GM19455 (cell line): ENCODE measurements at regions not wholly inside any gene's neighbourhood (a gene's known extent, or its start where the extent isn't known, plus 50 kb on each side); places are given as distances from the start of the nearest gene placed in this dataset.
"Not testable (repeated sequence)": the region's sequence is repeated elsewhere in the genome, so short reads cannot be mapped to it uniquely, and the experiment has no call there.

Experiments used
- ATAC-seq: cut with Tn5 transposase; IDR thresholded peaks from one replicate; pipeline ENCODE4 v1.9.1; 2021; ENCODE audit not compliant: unreplicated experiment

GRCh38 chr6:63010962-63011361 is 200.3 kb upstream of the FKBP1C start:
- not testable (repeated sequence) for ATAC-seq

DNA sequence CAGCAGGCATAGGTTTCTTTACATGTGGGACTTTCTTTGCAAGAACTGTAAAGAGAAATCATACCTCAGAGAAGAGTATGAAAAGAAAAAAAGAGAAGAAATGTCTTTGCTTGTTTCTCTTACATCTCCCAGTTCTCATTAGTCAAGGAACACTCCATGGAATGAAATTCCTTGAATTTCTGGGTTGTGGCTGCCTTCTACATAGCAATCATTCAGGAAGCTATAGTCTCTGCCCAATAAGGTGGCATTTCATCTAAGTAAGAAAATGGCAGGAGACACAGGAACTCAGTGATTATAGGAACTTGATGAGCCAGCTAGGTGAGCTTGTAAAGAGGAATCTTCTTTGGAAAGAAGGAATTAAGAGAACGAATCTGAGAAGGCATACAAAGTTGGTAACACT is 197.0 kb upstream of the FKBP1C start:
- ATAC-seq = no peak

DNA sequence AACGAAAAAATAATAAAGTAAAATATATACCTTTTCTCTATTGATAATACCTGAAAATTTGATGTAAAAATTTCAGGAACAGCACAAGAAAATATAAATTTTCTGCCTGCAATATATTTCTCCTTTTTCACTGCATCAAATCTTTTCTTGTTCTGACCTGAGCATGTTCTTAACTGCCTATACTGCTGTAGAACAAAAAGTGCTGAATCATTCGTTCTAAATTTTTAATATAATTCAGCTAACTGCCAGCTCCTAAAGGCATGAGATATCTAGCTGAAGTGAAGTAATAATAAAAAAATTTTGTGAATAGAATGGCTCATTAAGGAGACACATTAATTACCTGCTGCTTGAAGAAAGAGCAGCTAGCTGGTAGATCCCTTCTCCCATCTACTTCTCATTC is 188.6 kb upstream of the FKBP1C start:
- ATAC-seq = no peak

GRCh38 chr6:63023726-63024125 is 187.5 kb upstream of the FKBP1C start:
- no peak for ATAC-seq

- no peak for ATAC-seq
Measured at GRCh38 chr6:63049216-63049615, 162.1 kb upstream of the FKBP1C start.

DNA sequence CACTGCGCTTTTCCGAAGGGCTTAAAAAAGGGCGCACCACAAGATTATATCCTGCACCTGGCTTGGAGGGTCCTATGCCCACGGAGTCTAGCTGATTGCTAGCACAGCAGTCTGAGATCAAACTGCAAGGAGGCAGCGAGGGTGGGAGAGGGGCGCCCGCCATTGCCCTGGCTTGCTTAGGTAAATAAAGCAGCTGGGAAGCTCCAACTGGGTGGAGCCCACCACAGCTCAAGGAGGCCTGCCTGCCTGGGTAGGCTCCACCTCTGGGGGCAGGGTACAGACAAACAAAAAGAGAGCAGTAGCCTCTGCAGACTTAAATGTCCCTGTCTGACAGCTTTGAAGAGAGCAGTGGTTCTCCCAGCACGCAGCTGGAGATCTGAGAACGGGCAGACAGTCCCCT is 158.1 kb upstream of the FKBP1C start:
- ATAC-seq = not testable (repeated sequence)

DNA sequence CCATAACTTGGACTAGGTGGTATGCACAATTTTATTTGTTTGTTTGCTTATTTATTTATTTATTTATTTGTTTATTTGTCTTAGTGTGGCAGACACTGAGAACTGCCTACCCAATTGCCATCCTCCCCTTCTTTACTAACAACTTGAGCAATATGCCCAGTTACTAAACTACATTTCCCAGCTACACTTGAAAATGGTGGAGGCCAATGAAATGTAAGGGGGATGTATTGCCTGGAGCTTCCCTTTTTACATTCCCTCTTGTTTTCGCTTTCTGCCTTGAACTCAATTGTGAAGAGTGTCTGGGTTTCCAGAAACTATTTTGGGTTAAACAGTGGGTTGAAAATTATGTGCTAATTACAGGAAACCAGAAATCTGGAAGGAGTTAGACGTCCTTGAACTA is 152.7 kb upstream of the FKBP1C start:
- ATAC-seq = no peak

DNA sequence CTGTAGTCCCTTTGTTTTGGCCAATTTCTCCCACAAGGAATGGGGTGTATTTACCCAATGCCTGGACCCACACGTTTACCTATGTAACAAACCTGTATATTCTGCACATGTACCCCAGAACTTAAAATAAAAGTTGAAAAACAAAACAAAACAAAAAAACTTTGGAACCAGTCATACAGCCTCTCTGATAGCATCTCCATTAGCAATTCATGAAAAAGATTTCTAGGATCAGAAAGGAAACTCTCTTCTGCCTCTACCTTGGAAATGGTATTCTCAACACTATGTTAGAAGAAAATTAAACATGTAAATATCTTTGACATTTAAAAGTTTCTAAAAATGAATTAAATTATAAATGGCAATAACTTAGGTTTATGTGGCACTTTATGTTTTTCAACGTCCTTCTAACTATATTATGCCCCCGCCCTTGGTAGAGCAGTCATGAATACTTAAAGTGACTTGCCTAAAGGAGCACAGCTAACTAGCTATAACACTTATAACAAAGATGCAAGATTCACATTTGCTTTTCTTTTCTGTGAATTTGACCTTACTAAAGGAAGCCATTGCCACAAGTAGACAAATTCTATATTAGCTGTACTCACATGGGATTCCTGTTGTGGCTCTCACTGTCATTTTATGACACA is 147.5 kb upstream of the FKBP1C start:
- no peak for ATAC-seq

- ATAC-seq = no peak
Measured at GRCh38 chr6:63066055-63066704, 145.1 kb upstream of the FKBP1C start.

- ATAC-seq = no peak
Measured at GRCh38 chr6:63094947-63095346, 116.3 kb upstream of the FKBP1C start.

- peak; percentile 57 for ATAC-seq
Measured at GRCh38 chr6:63097222-63097621, 114.0 kb upstream of the FKBP1C start.

DNA sequence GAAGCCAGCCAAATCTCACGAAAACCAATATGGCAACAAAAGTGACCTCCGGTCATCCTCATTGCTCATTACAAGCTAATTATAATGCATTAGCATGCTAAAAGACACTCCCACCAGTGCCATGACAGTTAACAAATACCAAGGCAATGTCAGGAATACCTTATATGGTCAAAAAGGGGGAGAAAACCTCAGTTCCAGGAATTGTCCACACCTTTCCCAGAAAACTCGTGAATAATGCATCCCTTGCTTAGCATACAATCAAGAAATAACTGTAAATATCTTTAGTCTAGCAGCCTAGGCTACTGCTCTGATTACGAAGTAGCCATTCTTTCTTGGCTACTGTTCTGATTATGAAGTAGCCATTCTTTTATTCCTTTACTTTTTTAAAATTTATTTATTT is 112.5 kb upstream of the FKBP1C start:
- ATAC-seq = no peak

DNA sequence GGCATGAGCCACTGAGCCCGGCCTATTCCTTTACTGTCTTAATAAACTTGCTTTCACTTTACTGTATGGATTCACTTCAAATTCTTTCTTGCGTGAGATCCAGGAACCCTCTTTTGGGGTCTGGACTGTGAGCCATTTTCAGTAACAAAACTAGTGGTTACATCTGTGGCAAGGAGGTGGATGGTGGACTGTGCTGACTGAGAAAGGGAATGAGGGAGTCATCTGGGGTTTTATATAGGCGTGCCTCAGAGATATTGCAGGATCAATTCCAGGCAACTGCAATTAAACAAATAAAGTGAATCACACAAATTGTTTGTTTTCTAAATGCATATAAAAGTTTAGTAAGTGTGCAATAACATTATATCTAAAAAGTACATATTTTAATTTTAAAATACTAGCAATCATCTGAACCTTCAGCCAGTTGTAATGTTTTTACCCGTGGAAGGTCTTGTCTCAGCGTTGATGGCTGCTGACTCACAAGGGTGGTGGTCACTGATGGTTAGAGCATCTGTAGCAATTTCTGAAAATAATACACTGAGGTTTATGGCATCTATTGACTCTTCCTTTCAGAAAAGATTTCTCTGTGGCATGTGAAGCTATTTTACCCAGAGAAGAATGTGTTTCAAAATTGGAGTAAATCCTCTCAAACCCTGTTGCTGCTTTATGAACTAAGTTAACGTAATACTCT is 111.4 kb upstream of the FKBP1C start:
- ATAC-seq = no peak

DNA sequence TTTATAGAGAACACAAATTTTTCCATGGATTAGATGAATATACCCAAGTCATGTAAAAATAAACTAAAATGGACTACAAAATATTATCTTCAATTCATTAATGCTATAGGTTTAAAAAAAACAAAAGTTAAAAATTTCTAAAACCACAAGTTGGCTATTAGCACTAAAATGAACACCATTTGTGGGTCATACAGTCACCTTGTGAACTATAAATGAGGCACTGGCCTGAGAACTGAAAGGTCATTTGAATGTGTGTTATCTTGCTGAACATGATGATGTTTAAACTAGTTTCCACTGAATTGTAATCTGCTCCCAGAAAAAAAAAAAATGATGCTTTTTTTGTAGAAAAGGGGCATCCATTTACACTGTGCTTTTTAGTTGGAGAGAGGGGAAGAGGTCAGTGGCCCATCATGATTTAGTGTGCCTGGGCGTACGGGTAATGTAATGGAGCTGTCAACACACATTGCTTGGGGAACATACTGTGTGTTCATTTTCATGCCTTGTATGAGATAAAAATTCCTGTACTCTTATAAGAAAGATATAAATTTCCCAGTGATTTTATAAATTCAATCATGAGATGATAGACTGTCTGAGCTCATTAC is 96.6 kb upstream of the FKBP1C start:
- ATAC-seq = no peak

- no peak for ATAC-seq
Measured at GRCh38 chr6:63121166-63121565, 90.1 kb upstream of the FKBP1C start.

GRCh38 chr6:63140114-63140513 is 71.2 kb upstream of the FKBP1C start:
- ATAC-seq = no peak

- ATAC-seq = no peak
Measured at GRCh38 chr6:63140692-63141318, 70.5 kb upstream of the FKBP1C start.

DNA sequence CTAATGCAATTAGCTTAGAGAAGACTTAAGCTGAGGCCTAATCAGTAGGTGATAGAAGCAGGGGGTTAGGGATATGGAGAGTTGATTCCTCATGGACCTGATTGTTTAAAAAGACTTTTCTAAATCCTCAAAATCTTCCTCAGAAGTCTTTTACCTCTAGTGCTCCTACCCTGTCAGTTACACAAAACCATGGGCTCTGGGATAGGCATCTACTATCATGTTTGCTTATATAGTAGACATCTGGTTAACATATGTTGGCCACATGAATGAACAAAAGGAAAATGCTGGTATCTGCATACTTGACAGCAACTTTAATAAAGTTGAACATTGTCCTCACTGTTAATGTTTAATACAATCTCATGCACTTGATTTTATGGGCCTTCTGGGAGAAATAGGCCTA is 61.5 kb upstream of the FKBP1C start:
- ATAC-seq = no peak

- ATAC-seq = no peak
Measured at GRCh38 chr6:63154535-63154934, 56.7 kb upstream of the FKBP1C start.
